Neuronal stem cell (in vitro differentiated cells): ENCODE measurements at regions not wholly inside any gene's neighbourhood (a gene's known extent, or its start where the extent isn't known, plus 50 kb on each side); places are given as distances from the start of the nearest gene placed in this dataset.

Source experiments
- DNase-seq: peaks from one replicate; pipeline ENCODE4 v3.0.0-alpha.2; 2013; ENCODE audit warnings: low spot score
- H2AFZ ChIP-seq: one replicate; pipeline ENCODE4 v1.6.1; 2013; ENCODE audit warnings: mild to moderate bottlenecking, low read length, inconsistent platforms
- H2AK5ac ChIP-seq: 2 replicates; pipeline ENCODE4 v1.6.1; 2013; ENCODE audit warnings: low read depth, mild to moderate bottlenecking, inconsistent platforms, low read length, moderate library complexity, mixed read lengths
- H2BK120ac ChIP-seq: 2 replicates; pipeline ENCODE4 v1.6.1; 2013; ENCODE audit warnings: low read depth, mild to moderate bottlenecking, inconsistent platforms, low read length, moderate library complexity, mixed read lengths
- H2BK12ac ChIP-seq: one replicate; pipeline ENCODE4 v1.6.1; 2013; ENCODE audit warnings: low read length, inconsistent platforms
- H2BK15ac ChIP-seq: 2 replicates; pipeline ENCODE4 v1.6.1; 2013; ENCODE audit warnings: mild to moderate bottlenecking, low read length, inconsistent platforms, mixed read lengths
- H2BK5ac ChIP-seq: one replicate; pipeline ENCODE4 v1.6.1; 2013; ENCODE audit warnings: inconsistent platforms, mild to moderate bottlenecking, low read length, moderate library complexity
- H3K14ac ChIP-seq: one replicate; pipeline ENCODE4 v1.6.1; 2013; ENCODE audit warnings: low read length, inconsistent platforms
- H3K18ac ChIP-seq: 2 replicates; pipeline ENCODE4 v1.6.1; 2013; ENCODE audit warnings: low read length, inconsistent platforms
- H3K23ac ChIP-seq: 2 replicates; pipeline ENCODE4 v1.6.1; 2013; ENCODE audit warnings: low read depth, mild to moderate bottlenecking, mixed read lengths, low read length, inconsistent platforms; ENCODE audit not compliant: poor library complexity
- H3K27ac ChIP-seq: replicated peaks from 3 replicates; pipeline ENCODE4 v1.5.1; 2013; ENCODE audit warnings: low read length, inconsistent platforms
- H3K27me3 ChIP-seq, 3 experiments: 2 replicates each; pipeline ENCODE4 v1.6.1; 2013; ENCODE audit warnings: low read length in 3 of 3, mild to moderate bottlenecking in 2 of 3, inconsistent platforms in 1 of 3, low read depth in 1 of 3, mixed read lengths in 1 of 3, moderate library complexity in 1 of 3; ENCODE audit not compliant: control insufficient read depth in 3 of 3, insufficient read depth in 3 of 3
- H3K36me3 ChIP-seq, 2 donors: replicated peaks in 1 of 2; 2 replicates each; pipeline ENCODE4 v1.6.1; 2013; ENCODE audit warnings: low read length in 2 of 2; ENCODE audit not compliant: control insufficient read depth in 2 of 2, insufficient read depth in 2 of 2
- H3K4ac ChIP-seq: 2 replicates; pipeline ENCODE4 v1.6.1; 2013; ENCODE audit warnings: inconsistent platforms, mild to moderate bottlenecking, low read length, moderate library complexity
- H3K4me1 ChIP-seq, 2 donors: 1 replicate in 1 of 2; 2 replicates in 1 of 2; pipeline ENCODE4 v1.6.1; 2013; ENCODE audit warnings: low read length in 2 of 2, low read depth in 1 of 2; ENCODE audit not compliant: control insufficient read depth in 2 of 2, insufficient read depth in 1 of 2
- H3K4me2 ChIP-seq: one replicate; pipeline ENCODE4 v1.6.1; 2013; ENCODE audit warnings: mild to moderate bottlenecking, low read length, inconsistent platforms; ENCODE audit not compliant: insufficient read depth, poor library complexity, severe bottlenecking
- H3K4me3 ChIP-seq, 2 donors: 2 replicates each; pipeline ENCODE4 v1.5.1; 2013; ENCODE audit warnings: low read length in 2 of 2, mild to moderate bottlenecking in 2 of 2, inconsistent platforms in 1 of 2, moderate library complexity in 1 of 2
- H3K79me1 ChIP-seq: one replicate; pipeline ENCODE4 v1.6.1; 2013; ENCODE audit warnings: low read depth, mild to moderate bottlenecking, inconsistent platforms, low read length, moderate library complexity
- H3K9ac ChIP-seq: one replicate; pipeline ENCODE4 v1.6.1; 2013; ENCODE audit warnings: mild to moderate bottlenecking, low read depth, low read length, inconsistent platforms; ENCODE audit not compliant: poor library complexity
- H3K9me3 ChIP-seq, 2 donors: replicated peaks in 1 of 2; 2 replicates each; pipeline versions ENCODE3 to v1.6.1; 2013; ENCODE audit warnings: low read length in 2 of 2, mild to moderate bottlenecking in 2 of 2, inconsistent platforms in 1 of 2, low read depth in 1 of 2, mixed read lengths in 1 of 2, moderate library complexity in 1 of 2; ENCODE audit not compliant: control insufficient read depth in 2 of 2, insufficient read depth in 1 of 2
- H4K8ac ChIP-seq: one replicate; pipeline ENCODE4 v1.6.1; 2013; ENCODE audit warnings: low read depth, mild to moderate bottlenecking, inconsistent platforms, low read length, moderate library complexity
- H4K91ac ChIP-seq: one replicate; pipeline ENCODE4 v1.6.1; 2013; ENCODE audit warnings: low read length, low read depth, mild to moderate bottlenecking, inconsistent platforms; ENCODE audit not compliant: poor library complexity
- WGBS, 2 donors: extraction: QIAGEN DNeasy Blood & Tissue Kit; methylation state at CpG; one replicate each; pipeline ENCODE4 v1.1.7; 2013; ENCODE audit warnings: missing lambda C conversion rate in 2 of 2, mixed read lengths in 1 of 2; ENCODE audit not compliant: insufficient read length in 2 of 2, insufficient replicate concordance in 1 of 2; ENCODE audit errors: extremely low coverage in 2 of 2; 5-methylcytosine and 5-hydroxymethylcytosine counted together

- no peak for DNase-seq
- Histone ChIP-seq H3K27me3 (no peaks in the 10 kb centered on the region), H3K4me2 (no peak overlapping the region), H3K9me3 (no peaks in the 10 kb centered on the region), H3K27ac (no peak overlapping the region), H3K9ac (no peak overlapping the region), H3K4ac (no peak overlapping the region), H2BK5ac (no peak overlapping the region), H3K36me3 (no peaks in the 10 kb centered on the region), H2BK12ac (no peak overlapping the region), H3K4me1 (no peaks in the 10 kb centered on the region), H3K79me1 (no peaks in the 10 kb centered on the region), H2AFZ (no peak overlapping the region), H2AK5ac (no peak overlapping the region), H3K18ac (no peak overlapping the region), H3K14ac (no peak overlapping the region), H4K8ac (no peak overlapping the region), H2BK120ac (no peak overlapping the region), H2BK15ac (no peak overlapping the region), H3K23ac (no peak overlapping the region), H3K4me3 (no peak overlapping the region), H4K91ac (no peak overlapping the region)
These were observed 72.8 kb upstream of the MC4R start for GRCh38 chr18:60445341-60445740.

GRCh38 chr18:60446821-60447220 lies 74.2 kb upstream of the MC4R start:
- no peak overlapping the region for H3K18ac ChIP-seq
- H2BK120ac ChIP-seq = no peak overlapping the region
- no peak overlapping the region for H3K9ac ChIP-seq
- no peak overlapping the region for H2BK5ac ChIP-seq
- H3K4me3 ChIP-seq = no peak overlapping the region
- H4K8ac ChIP-seq = no peak overlapping the region
- no peak overlapping the region for H4K91ac ChIP-seq
- no peak overlapping the region for H3K27ac ChIP-seq
- no peak overlapping the region for H2AFZ ChIP-seq
- no peak for DNase-seq
- no peaks in the 10 kb centered on the region for H3K4me1 ChIP-seq
- WGBS, 2 donors = no CpG with 5 or more reads among the region's 5 CpGs
- H3K4ac ChIP-seq = no peak overlapping the region
- H3K14ac ChIP-seq = peak overlapping the region; percentile 17
- no peaks in the 10 kb centered on the region for H3K36me3 ChIP-seq
- H3K27me3 ChIP-seq = no peaks in the 10 kb centered on the region
- no peaks in the 10 kb centered on the region for H3K79me1 ChIP-seq
- H2AK5ac ChIP-seq = no peak overlapping the region
- no peak overlapping the region for H3K23ac ChIP-seq
- no peak overlapping the region for H3K4me2 ChIP-seq
- H2BK12ac ChIP-seq = no peak overlapping the region
- no peaks in the 10 kb centered on the region for H3K9me3 ChIP-seq
- no peak overlapping the region for H2BK15ac ChIP-seq

- DNase-seq = no peak
- H2AFZ ChIP-seq = no peak overlapping the region
These were observed 76.1 kb upstream of the MC4R start for GRCh38 chr18:60448487-60449267.

GRCh38 chr18:60452421-60452820 lies 79.8 kb upstream of the MC4R start:
- Histone ChIP-seq H2AFZ (no peak overlapping the region), H4K91ac (no peak overlapping the region)
- no peak for DNase-seq

More at GRCh38 chr18:60448487-60449267, 76.1 kb upstream of the MC4R start:
- no peak overlapping the region for H3K18ac ChIP-seq
- no peaks in the 10 kb centered on the region for H3K36me3 ChIP-seq
- H3K9ac ChIP-seq = no peak overlapping the region
- no peak overlapping the region for H3K14ac ChIP-seq
- H3K79me1 ChIP-seq = no peaks in the 10 kb centered on the region
- H2BK15ac ChIP-seq = no peak overlapping the region
- H2BK120ac ChIP-seq = no peak overlapping the region
- H3K9me3 ChIP-seq = no peaks in the 10 kb centered on the region
- H3K4ac ChIP-seq = no peak overlapping the region
- no peak overlapping the region for H3K4me3 ChIP-seq
- H3K27me3 ChIP-seq = no peaks in the 10 kb centered on the region
- H3K23ac ChIP-seq = no peak overlapping the region
- no peak overlapping the region for H2BK5ac ChIP-seq
- no peak overlapping the region for H3K4me2 ChIP-seq
- H2AK5ac ChIP-seq = no peak overlapping the region
- WGBS, 2 donors = no CpG with 5 or more reads among the region's 3 CpGs
- H4K8ac ChIP-seq = no peak overlapping the region
- no peak overlapping the region for H3K27ac ChIP-seq
- H4K91ac ChIP-seq = no peak overlapping the region
- H3K4me1 ChIP-seq = no peaks in the 10 kb centered on the region
- no peak overlapping the region for H2BK12ac ChIP-seq

More at GRCh38 chr18:60452421-60452820, 79.8 kb upstream of the MC4R start:
- H3K9ac ChIP-seq = no peak overlapping the region
- H3K27ac ChIP-seq = no peak overlapping the region
- H3K18ac ChIP-seq = no peak overlapping the region
- no peaks in the 10 kb centered on the region for H3K9me3 ChIP-seq
- no peaks in the 10 kb centered on the region for H3K79me1 ChIP-seq
- no peak overlapping the region for H3K4me3 ChIP-seq
- no peaks in the 10 kb centered on the region for H3K36me3 ChIP-seq
- no peak overlapping the region for H3K4me2 ChIP-seq
- H3K23ac ChIP-seq = no peak overlapping the region
- H4K8ac ChIP-seq = no peak overlapping the region
- no peak overlapping the region for H3K14ac ChIP-seq
- H3K27me3 ChIP-seq = no peaks in the 10 kb centered on the region
- H3K4me1 ChIP-seq = no peaks in the 10 kb centered on the region
- H2BK120ac ChIP-seq = no peak overlapping the region
- WGBS, 2 donors = no CpG with 5 or more reads among the region's 1 CpG
- H2BK12ac ChIP-seq = no peak overlapping the region
- no peak overlapping the region for H2BK5ac ChIP-seq
- no peak overlapping the region for H2BK15ac ChIP-seq
- H2AK5ac ChIP-seq = no peak overlapping the region
- H3K4ac ChIP-seq = no peak overlapping the region
